ENCODE measurements at regions not wholly inside any gene's neighbourhood (a gene's known extent, or its start where the extent isn't known, plus 50 kb on each side); places are given as distances from the start of the nearest gene placed in this dataset.

- DNase-seq (ENCODE audit: low spot score), result no peak
- ATAC-seq (ENCODE audit: low FRiP score), result no peak
- no peak for TF ChIP-seq CTCF (IDR thresholded peaks at IDR 0.05)
Observed at GRCh38 chr2:195488567-195488966, 168.5 kb upstream of the SLC39A10 start.

GRCh38 chr2:195486987-195487644 is 169.9 kb upstream of the SLC39A10 start:
- peak; percentile 70 for ATAC-seq (ENCODE audit: low FRiP score)
- no peak for DNase-seq (ENCODE audit: low spot score)
- no peak for TF ChIP-seq CTCF (IDR thresholded peaks at IDR 0.05)

DNA sequence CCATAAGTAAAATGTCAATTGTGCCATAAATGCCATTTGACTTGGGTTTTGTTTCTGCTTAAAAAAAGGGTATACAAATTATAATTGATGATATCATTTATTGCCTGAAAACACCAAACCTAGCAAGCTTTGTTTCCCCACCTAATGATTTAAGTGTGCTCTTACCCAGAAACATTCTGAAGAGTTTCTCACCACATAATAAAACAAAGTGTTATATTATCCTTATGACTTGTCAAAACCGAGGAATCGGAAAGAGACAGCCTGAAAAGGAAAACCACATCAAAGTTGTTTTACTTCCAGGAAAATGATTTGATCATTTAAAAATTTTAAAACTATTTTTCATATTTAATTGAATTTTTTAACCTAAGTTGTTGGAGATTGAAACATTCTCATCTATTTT is 170.5 kb upstream of the SLC39A10 start:
- ATAC-seq (ENCODE audit: low FRiP score), result no peak

DNA sequence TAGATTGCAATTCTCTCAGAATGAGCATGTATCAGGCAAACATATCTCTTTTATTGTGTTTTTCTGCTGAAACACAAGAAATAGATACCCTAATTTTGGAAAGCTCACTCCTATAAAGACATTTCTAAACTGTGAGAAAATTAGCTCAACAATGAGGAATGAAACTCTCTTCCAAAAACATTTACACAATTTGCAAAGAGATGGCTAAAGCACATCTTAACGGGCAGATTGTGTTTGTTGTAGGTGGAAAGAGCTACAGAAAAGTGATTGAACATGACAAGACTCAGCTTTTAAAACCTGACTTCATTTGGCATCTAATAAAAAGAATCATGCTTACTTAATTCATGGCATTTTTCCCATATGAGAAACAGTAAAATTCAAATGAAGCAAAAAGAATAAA is 175.0 kb upstream of the SLC39A10 start:
- no peak for DNase-seq (ENCODE audit: low spot score)
- no peak for TF ChIP-seq CTCF (IDR thresholded peaks at IDR 0.05)
- ATAC-seq (ENCODE audit: low FRiP score), result no peak

More for the DNA sequence above, 170.5 kb upstream of the SLC39A10 start:
- no peak for DNase-seq (ENCODE audit: low spot score)
- TF ChIP-seq CTCF (IDR thresholded peaks at IDR 0.05), result no peak

DNA sequence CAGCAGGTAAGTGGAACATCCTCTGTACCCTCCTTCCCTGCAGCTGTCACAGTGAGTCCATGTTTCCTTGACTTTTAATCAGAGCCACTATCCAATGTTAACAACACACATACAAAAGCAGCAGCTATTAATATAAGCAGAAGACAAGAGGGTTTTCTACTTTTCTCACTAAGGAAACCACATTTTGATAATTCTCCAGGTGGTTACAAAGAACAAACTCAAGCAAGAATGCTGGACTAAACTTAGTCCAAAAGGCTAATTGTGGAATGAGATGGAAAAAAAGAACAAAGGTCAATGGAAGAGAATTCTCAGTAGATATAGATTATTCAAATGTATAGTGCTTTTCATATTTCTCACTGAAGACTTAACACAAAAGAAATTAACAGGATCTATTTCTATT is 176.9 kb upstream of the SLC39A10 start:
- DNase-seq (ENCODE audit: low spot score), result no peak
- ATAC-seq (ENCODE audit: low FRiP score), result no peak
- TF ChIP-seq CTCF (IDR thresholded peaks at IDR 0.05), result no peak

GRCh38 chr2:195479407-195479806 is 177.6 kb upstream of the SLC39A10 start:
- no peak for TF ChIP-seq CTCF (IDR thresholded peaks at IDR 0.05)
- DNase-seq (ENCODE audit: low spot score) (no peak), ATAC-seq (ENCODE audit: low FRiP score) (no peak)

- TF ChIP-seq CTCF (IDR thresholded peaks at IDR 0.05), result no peak
- ATAC-seq (ENCODE audit: low FRiP score) (no peak), DNase-seq (ENCODE audit: low spot score) (no peak)
Observed at GRCh38 chr2:195477996-195478382, 179.0 kb upstream of the SLC39A10 start.

Data from omental fat pad (tissue), 3 donors.